T-cell (primary cell): ENCODE measurements at regions not wholly inside any gene's neighbourhood (a gene's known extent, or its start where the extent isn't known, plus 50 kb on each side); places are given as distances from the start of the nearest gene placed in this dataset.

Experiments
- ATAC-seq, 4 experiments: fragments of 200-7000 bp in 3 of 4; fragments of 150-1000 bp in 1 of 4; cut with Tn5 transposase; replicated peaks in 1 of 4; 1 replicate in 3 of 4; 2 replicates in 1 of 4; pipeline ENCODE4 v1.10.0; 2021; ENCODE audit warnings: moderate library complexity in 3 of 4, mild to moderate bottlenecking in 2 of 4, moderate number of reproducible peaks in 1 of 4
- CTCF ChIA-PET, 2 donors: fragments of 300-600 bp; sonication (Branson Sonifier 250); formaldehyde crosslinking; loops; one replicate each; lab custom pipeline; 2022; ENCODE audit warnings: antibody characterized with exemption in 2 of 2; lab: Charles Lee
- POLR2A ChIA-PET, 2 donors: fragments of 300-600 bp; sonication (Branson Sonifier 250); formaldehyde crosslinking; loops; one replicate each; lab custom pipeline; 2022; ENCODE audit warnings: antibody characterized with exemption in 2 of 2; lab: Charles Lee
- DNase-seq, 35 experiments: peaks; one replicate each; pipeline versions ENCODE4 v3.0.0 to v3.0.0-alpha.2; 2013 to 2023
- H3K27ac ChIP-seq: one replicate; pipeline ENCODE4 v1.5.1; 2013; ENCODE audit warnings: low read length
- H3K27me3 ChIP-seq, 2 experiments: replicated peaks in 1 of 2; 1 replicate in 1 of 2; 2 replicates in 1 of 2; pipeline versions ENCODE4 v1.6.1 to v1.7.0; 2013; ENCODE audit warnings: low read length in 1 of 2, mixed read lengths in 1 of 2; ENCODE audit not compliant: control insufficient read depth in 2 of 2, insufficient read depth in 2 of 2; ENCODE audit errors: extremely low read depth in 1 of 2
- H3K36me3 ChIP-seq, 2 donors: 1 replicate in 1 of 2; 2 replicates in 1 of 2; pipeline versions ENCODE4 v1.6.1 to v1.7.0; 2013; ENCODE audit warnings: low read length in 1 of 2; ENCODE audit not compliant: control insufficient read depth in 2 of 2, insufficient read depth in 1 of 2; ENCODE audit errors: extremely low read depth in 1 of 2
- H3K4me1 ChIP-seq, 2 experiments: 1 replicate in 1 of 2; 2 replicates in 1 of 2; pipeline versions ENCODE4 v1.6.1 to v1.7.0; 2013; ENCODE audit warnings: low read length in 2 of 2, mixed read lengths in 1 of 2; ENCODE audit not compliant: insufficient read depth in 2 of 2, control insufficient read depth in 1 of 2; ENCODE audit errors: extremely low read depth in 1 of 2
- H3K4me3 ChIP-seq, 2 donors: 1 replicate in 1 of 2; 2 replicates in 1 of 2; pipeline versions ENCODE4 v1.5.1 to v1.7.0; 2013; ENCODE audit warnings: mild to moderate bottlenecking in 2 of 2, low read length in 1 of 2, moderate library complexity in 1 of 2; ENCODE audit not compliant: control insufficient read depth in 1 of 2; ENCODE audit errors: extremely low read depth in 1 of 2
- H3K9me3 ChIP-seq: 2 replicates; pipeline ENCODE4 v1.7.0; 2013
- H3K27ac Mint-ChIP-seq, 2 donors: one replicate each; pipeline ENCODE4 v1.8.0; 2020 to 2021; ENCODE audit warnings: mild to moderate bottlenecking in 2 of 2, mixed read lengths in 2 of 2
- H3K27me3 Mint-ChIP-seq, 2 donors: one replicate each; pipeline ENCODE4 v1.8.0; 2021 to 2022; ENCODE audit warnings: mixed read lengths in 2 of 2
- H3K36me3 Mint-ChIP-seq: one replicate; pipeline ENCODE4 v1.8.0; 2021; ENCODE audit warnings: mixed read lengths
- H3K4me1 Mint-ChIP-seq, 3 donors: one replicate each; pipeline ENCODE4 v1.8.0; 2020 to 2022; ENCODE audit warnings: mixed read lengths in 3 of 3, mild to moderate bottlenecking in 1 of 3
- H3K4me3 Mint-ChIP-seq, 3 donors: one replicate each; pipeline ENCODE4 v1.8.0; 2020 to 2022; ENCODE audit warnings: mild to moderate bottlenecking in 3 of 3, mixed read lengths in 3 of 3, moderate library complexity in 3 of 3
- H3K9me3 Mint-ChIP-seq, 3 donors: one replicate each; pipeline ENCODE4 v1.8.0; 2020 to 2022; ENCODE audit warnings: mixed read lengths in 3 of 3
- WGBS: methylation state at CpG from one replicate; pipeline ENCODE4 v1.1.5; 2013; ENCODE audit warnings: missing lambda C conversion rate; ENCODE audit not compliant: insufficient coverage; 5-methylcytosine and 5-hydroxymethylcytosine counted together

DNA sequence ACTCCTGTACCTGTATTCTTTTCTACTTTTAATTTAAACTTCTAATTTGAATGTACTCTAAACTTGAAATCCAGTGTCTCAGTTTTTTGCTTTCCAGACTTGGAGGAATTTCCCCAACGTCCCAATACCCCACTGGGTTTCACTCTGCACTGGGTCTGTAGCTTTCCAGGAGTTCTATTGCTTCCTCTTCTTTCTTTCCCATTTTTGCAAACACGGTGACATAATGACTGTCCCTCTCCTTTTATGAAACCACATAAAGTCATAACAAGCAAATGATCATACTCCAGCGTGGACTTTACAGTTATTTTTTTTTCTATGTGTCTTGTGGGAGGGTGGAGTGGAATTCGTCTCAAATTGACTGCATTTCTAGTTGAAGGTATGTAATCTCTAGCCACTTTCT is 97.1 kb downstream of the FASLG start:
- Mint-ChIP-seq H3K4me3 (no peak overlapping the region), H3K9me3 (no peaks in the 10 kb centered on the region), H3K4me1 (peaks cover 6 to 21% (median 19%) of the 10 kb centered on the region in 3 donors), H3K27me3 (peaks cover 0 to 2% of the 10 kb centered on the region in 2 donors), H3K36me3 (no peaks in the 10 kb centered on the region), H3K27ac (no peak overlapping the region)
- H3K9me3 ChIP-seq, result no peaks in the 10 kb centered on the region
- ATAC-seq (no peak), DNase-seq (no peak)
- H3K4me1 ChIP-seq, result no peaks in the 10 kb centered on the region
- CTCF ChIA-PET, result interaction anchor here in 1 of 2 donors (0.5 kb wide), 1 partner anchor 1302 kb away, joined by 3 read pairs; no protein-coding TSS in a partner anchor
- no peaks in the 10 kb centered on the region for H3K27me3 ChIP-seq
- WGBS, result 22% methylated on average over 1 of the region's 4 CpGs
- H3K27ac ChIP-seq, result no peak overlapping the region
- no peak overlapping the region for H3K4me3 ChIP-seq
- POLR2A ChIA-PET, result no interaction called here
- H3K36me3 ChIP-seq, result no peaks in the 10 kb centered on the region

- ChIA-PET POLR2A (no interaction called here), CTCF (interaction anchor here in 1 of 2 donors (1.5 kb wide), 1 partner anchor 13 kb away, joined by 3 read pairs; no protein-coding TSS in a partner anchor)
- WGBS, result no CpG with 5 or more reads among the region's 2 CpGs
- DNase-seq, result no peak
- no peaks in the 10 kb centered on the region for H3K27me3 ChIP-seq
- no peaks in the 10 kb centered on the region for H3K9me3 ChIP-seq
- H3K27ac ChIP-seq, result no peak overlapping the region
- Mint-ChIP-seq H3K36me3 (no peaks in the 10 kb centered on the region), H3K27me3 (peaks cover 0 to 2% of the 10 kb centered on the region in 2 donors), H3K9me3 (no peaks in the 10 kb centered on the region), H3K4me3 (no peak overlapping the region), H3K27ac (no peak overlapping the region), H3K4me1 (peaks cover 17 to 31% (median 30%) of the 10 kb centered on the region in 3 donors)
- no peak for ATAC-seq
- H3K36me3 ChIP-seq, result no peaks in the 10 kb centered on the region
- H3K4me3 ChIP-seq, result no peak overlapping the region
- no peaks in the 10 kb centered on the region for H3K4me1 ChIP-seq
These were observed 99.4 kb downstream of the FASLG start for GRCh38 chr1:172758259-172758658.

GRCh38 chr1:172760121-172760520 is 101.2 kb downstream of the FASLG start:
- no peaks in the 10 kb centered on the region for H3K27me3 ChIP-seq
- H3K27ac ChIP-seq, result no peak overlapping the region
- H3K4me1 Mint-ChIP-seq, result peaks cover 35 to 38% (median 36%) of the 10 kb centered on the region in 3 donors
- H3K4me1 ChIP-seq, result peaks cover 0 to 6% of the 10 kb centered on the region in 2 experiments
- no peak overlapping the region for H3K4me3 ChIP-seq
- H3K36me3 ChIP-seq, result no peaks in the 10 kb centered on the region
- ChIA-PET CTCF (no interaction called here), POLR2A (interaction anchor here in 1 of 2 donors (0.6 kb wide), 1 partner anchor 15 kb away, joined by 3 read pairs; no protein-coding TSS in a partner anchor)
- DNase-seq, result no peak
- H3K27ac Mint-ChIP-seq, result no peak overlapping the region
- H3K9me3 Mint-ChIP-seq, result no peaks in the 10 kb centered on the region
- no peak for ATAC-seq
- H3K4me3 Mint-ChIP-seq, result no peak overlapping the region
- H3K9me3 ChIP-seq, result no peaks in the 10 kb centered on the region
- WGBS, result 84% methylated on average over 2 of the region's 3 CpGs
- H3K27me3 Mint-ChIP-seq, result peaks cover 0 to 2% of the 10 kb centered on the region in 2 donors
- no peaks in the 10 kb centered on the region for H3K36me3 Mint-ChIP-seq

- Histone ChIP-seq H3K27me3 (no peaks in the 10 kb centered on the region), H3K27ac (no peak overlapping the region), H3K4me3 (no peak overlapping the region), H3K9me3 (no peaks in the 10 kb centered on the region), H3K36me3 (no peaks in the 10 kb centered on the region), H3K4me1 (peaks cover 0 to 10% of the 10 kb centered on the region in 2 experiments)
- ATAC-seq (no peak), DNase-seq (no peak)
- peaks cover 37 to 44% (median 40%) of the 10 kb centered on the region in 3 donors for H3K4me1 Mint-ChIP-seq
- ChIA-PET CTCF (interaction anchor here in 1 of 2 donors (0.7 kb wide), 1 partner anchor 670 kb away, joined by 4 read pairs; no protein-coding TSS in a partner anchor), POLR2A (no interaction called here)
- no peak overlapping the region for H3K27ac Mint-ChIP-seq
- 33% methylated on average over 1 of the region's 3 CpGs for WGBS
- peaks cover 0 to 2% of the 10 kb centered on the region in 2 donors for H3K27me3 Mint-ChIP-seq
- no peak overlapping the region for H3K4me3 Mint-ChIP-seq
- H3K9me3 Mint-ChIP-seq, result no peaks in the 10 kb centered on the region
- no peaks in the 10 kb centered on the region for H3K36me3 Mint-ChIP-seq
These were observed 102.9 kb downstream of the FASLG start for GRCh38 chr1:172761581-172762486.

GRCh38 chr1:172763057-172763456 is 104.2 kb downstream of the FASLG start:
- no peaks in the 10 kb centered on the region for H3K9me3 Mint-ChIP-seq
- peaks cover 37 to 40% (median 40%) of the 10 kb centered on the region in 3 donors for H3K4me1 Mint-ChIP-seq
- peaks cover 0 to 10% of the 10 kb centered on the region in 2 experiments for H3K4me1 ChIP-seq
- H3K27ac Mint-ChIP-seq, result peak overlapping the region in 1 of 2 donors; percentile 77
- no peak for ATAC-seq
- H3K36me3 ChIP-seq, result no peaks in the 10 kb centered on the region
- no peak overlapping the region for H3K27ac ChIP-seq
- no peak for DNase-seq
- H3K4me3 Mint-ChIP-seq, result no peak overlapping the region
- no peaks in the 10 kb centered on the region for H3K9me3 ChIP-seq
- ChIA-PET CTCF (no interaction called here), POLR2A (interaction anchor here in 1 of 2 donors (0.6 to 1.2 kb wide), 2 partner anchors 9 to 15 kb away, joined by 3 to 10 read pairs; no protein-coding TSS in a partner anchor)
- H3K27me3 ChIP-seq, result no peaks in the 10 kb centered on the region
- H3K27me3 Mint-ChIP-seq, result no peaks in the 10 kb centered on the region
- no peak overlapping the region for H3K4me3 ChIP-seq
- H3K36me3 Mint-ChIP-seq, result no peaks in the 10 kb centered on the region
- WGBS, result no CpG with 5 or more reads among the region's 2 CpGs

- peak overlapping the region in 1 of 3 donors; percentile 25 for H3K4me3 Mint-ChIP-seq
These were observed 105.5 kb downstream of the FASLG start for GRCh38 chr1:172764378-172764777.

More at GRCh38 chr1:172764378-172764777, 105.5 kb downstream of the FASLG start:
- peaks cover 37 to 40% (median 38%) of the 10 kb centered on the region in 3 donors for H3K4me1 Mint-ChIP-seq
- ATAC-seq, result peak; percentile 85 to 97 (median 92)
- Histone ChIP-seq H3K27me3 (no peaks in the 10 kb centered on the region), H3K9me3 (no peaks in the 10 kb centered on the region), H3K4me1 (peaks cover 0 to 10% of the 10 kb centered on the region in 2 experiments), H3K4me3 (no peak overlapping the region), H3K27ac (no peak overlapping the region), H3K36me3 (no peaks in the 10 kb centered on the region)
- no peaks in the 10 kb centered on the region for H3K9me3 Mint-ChIP-seq
- H3K27ac Mint-ChIP-seq, result peak overlapping the region; percentile 74 to 77
- POLR2A ChIA-PET, result interaction anchor here in 1 of 2 donors (1.2 kb wide), 1 partner anchor 10 kb away, joined by 3 read pairs; no protein-coding TSS in a partner anchor
- H3K27me3 Mint-ChIP-seq, result no peaks in the 10 kb centered on the region
- CTCF ChIA-PET, result no interaction called here
- H3K36me3 Mint-ChIP-seq, result no peaks in the 10 kb centered on the region
- peak; percentile 30 to 90 (median 73) for DNase-seq
- 50% methylated on average over 1 of the region's 3 CpGs for WGBS
